Stimulated activated naive CD8-positive, alpha-beta T cell treated with anti-CD3 and anti-CD28 coated beads, Interleukin-15, Interleukin-2, amounts not matched to agents 100 ng/mL and 50 ng/mL, for 24 hours (primary cell): ENCODE measurements at regions not wholly inside any gene's neighbourhood (a gene's known extent, or its start where the extent isn't known, plus 50 kb on each side); places are given as distances from the start of the nearest gene placed in this dataset.
"Not testable (repeated sequence)": the region's sequence is repeated elsewhere in the genome, so short reads cannot be mapped to it uniquely, and the experiment has no call there.

Experiments
- H3K27ac Mint-ChIP-seq: one replicate; pipeline ENCODE4 v1.8.0; 2021; ENCODE audit warnings: mild to moderate bottlenecking, mixed read lengths
- H3K27me3 Mint-ChIP-seq: one replicate; pipeline ENCODE4 v1.8.0; 2021; ENCODE audit warnings: mixed read lengths
- H3K36me3 Mint-ChIP-seq: one replicate; pipeline ENCODE4 v1.8.0; 2021; ENCODE audit warnings: low read depth, mixed read lengths
- H3K4me1 Mint-ChIP-seq: one replicate; pipeline ENCODE4 v1.8.0; 2021; ENCODE audit warnings: low read depth, mixed read lengths
- H3K4me3 Mint-ChIP-seq: one replicate; pipeline ENCODE4 v1.8.0; 2021; ENCODE audit warnings: mild to moderate bottlenecking, mixed read lengths
- H3K9me3 Mint-ChIP-seq: one replicate; pipeline ENCODE4 v1.8.0; 2021; ENCODE audit warnings: mixed read lengths

DNA sequence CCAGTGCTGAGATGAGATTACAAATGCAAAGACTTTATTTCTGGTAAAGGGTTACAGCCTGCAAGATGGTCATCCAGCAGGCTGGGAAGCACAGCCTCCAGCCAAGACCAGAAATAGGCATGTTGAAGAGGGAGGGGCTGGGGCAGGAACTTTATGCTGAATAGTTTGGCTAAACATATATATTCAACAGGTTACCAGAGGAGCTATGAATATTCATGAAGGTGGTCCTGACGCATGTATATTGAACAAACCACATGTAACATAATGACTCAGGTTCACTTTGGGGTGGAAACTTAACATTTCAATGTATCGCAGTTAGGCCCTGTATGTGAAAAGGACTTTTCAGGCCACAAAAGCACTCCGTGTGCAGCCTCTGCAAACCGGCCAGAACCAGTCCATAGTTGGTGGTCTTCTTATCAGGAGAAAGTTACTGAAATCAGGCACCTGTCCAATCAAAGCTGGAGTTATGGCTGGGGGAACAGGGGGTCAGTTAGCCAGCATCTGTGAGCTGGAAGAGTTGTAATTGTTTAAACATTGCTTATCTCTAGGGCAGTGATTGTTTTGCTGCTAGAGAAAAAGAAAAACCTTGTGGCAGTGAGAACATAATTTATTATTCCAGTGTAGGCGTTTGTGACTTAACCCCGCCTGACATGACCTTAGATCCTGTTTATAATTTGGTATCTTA, 372.9 kb upstream of the AUTS2 start:
- Mint-ChIP-seq H3K36me3 (no peaks in the 10 kb centered on the region), H3K4me1 (no peaks in the 10 kb centered on the region)

GRCh38 chr7:69228212-69228811, 370.0 kb upstream of the AUTS2 start:
- peaks cover 9% of the 10 kb centered on the region for H3K9me3 Mint-ChIP-seq

More for the DNA sequence above, 372.9 kb upstream of the AUTS2 start:
- Mint-ChIP-seq H3K27me3 (no peaks in the 10 kb centered on the region), H3K27ac (no peak overlapping the region), H3K4me3 (no peak overlapping the region), H3K9me3 (peaks cover 13% of the 10 kb centered on the region)

GRCh38 chr7:69232445-69233376, 365.6 kb upstream of the AUTS2 start:
- Mint-ChIP-seq H3K36me3 (no peaks in the 10 kb centered on the region), H3K27ac (no peak overlapping the region), H3K4me3 (no peak overlapping the region), H3K4me1 (no peaks in the 10 kb centered on the region), H3K27me3 (peaks cover 3% of the 10 kb centered on the region), H3K9me3 (peaks cover 8% of the 10 kb centered on the region)

More at GRCh38 chr7:69228212-69228811, 370.0 kb upstream of the AUTS2 start:
- Mint-ChIP-seq H3K27ac (no peak overlapping the region), H3K36me3 (no peaks in the 10 kb centered on the region), H3K27me3 (peaks cover 3% of the 10 kb centered on the region), H3K4me1 (no peaks in the 10 kb centered on the region), H3K4me3 (no peak overlapping the region)

GRCh38 chr7:69237541-69237940, 360.7 kb upstream of the AUTS2 start:
- Mint-ChIP-seq H3K27ac (no peak overlapping the region), H3K27me3 (peaks cover 3% of the 10 kb centered on the region), H3K4me3 (no peak overlapping the region), H3K9me3 (peaks cover 3% of the 10 kb centered on the region), H3K36me3 (no peaks in the 10 kb centered on the region), H3K4me1 (no peaks in the 10 kb centered on the region)

DNA sequence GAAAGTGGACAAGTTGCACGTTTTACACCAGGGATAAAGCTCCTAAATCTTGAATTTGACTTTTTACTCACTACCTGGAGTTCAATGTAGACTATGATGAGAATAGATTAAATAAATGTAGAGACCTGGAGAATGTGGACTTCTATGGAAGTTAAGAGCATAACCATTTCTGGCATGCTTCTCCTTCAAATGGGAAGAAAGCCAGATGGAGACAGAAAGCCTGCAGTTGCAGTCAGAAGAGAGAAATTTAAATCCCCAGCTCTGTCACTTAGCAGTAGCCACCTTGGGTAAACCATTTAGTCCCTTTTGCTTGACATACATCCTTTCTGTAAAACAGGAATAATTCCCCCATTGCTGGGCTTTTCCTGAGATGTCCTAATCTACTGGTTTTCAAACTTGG, 355.3 kb upstream of the AUTS2 start:
- peaks cover 14% of the 10 kb centered on the region for H3K27me3 Mint-ChIP-seq
- H3K9me3 Mint-ChIP-seq = peaks cover 5% of the 10 kb centered on the region
- no peaks in the 10 kb centered on the region for H3K36me3 Mint-ChIP-seq
- H3K27ac Mint-ChIP-seq = no peak overlapping the region
- H3K4me3 Mint-ChIP-seq = no peak overlapping the region
- H3K4me1 Mint-ChIP-seq = no peaks in the 10 kb centered on the region

- H3K9me3 Mint-ChIP-seq = peaks cover 5% of the 10 kb centered on the region
- H3K36me3 Mint-ChIP-seq = no peaks in the 10 kb centered on the region
- H3K4me1 Mint-ChIP-seq = no peaks in the 10 kb centered on the region
- H3K27ac Mint-ChIP-seq = no peak overlapping the region
- H3K27me3 Mint-ChIP-seq = peaks cover 14% of the 10 kb centered on the region
- H3K4me3 Mint-ChIP-seq = no peak overlapping the region
Measured at GRCh38 chr7:69244701-69245100, 353.6 kb upstream of the AUTS2 start.

- no peak overlapping the region for H3K27ac Mint-ChIP-seq
Measured at GRCh38 chr7:69245646-69246045, 352.6 kb upstream of the AUTS2 start.

DNA sequence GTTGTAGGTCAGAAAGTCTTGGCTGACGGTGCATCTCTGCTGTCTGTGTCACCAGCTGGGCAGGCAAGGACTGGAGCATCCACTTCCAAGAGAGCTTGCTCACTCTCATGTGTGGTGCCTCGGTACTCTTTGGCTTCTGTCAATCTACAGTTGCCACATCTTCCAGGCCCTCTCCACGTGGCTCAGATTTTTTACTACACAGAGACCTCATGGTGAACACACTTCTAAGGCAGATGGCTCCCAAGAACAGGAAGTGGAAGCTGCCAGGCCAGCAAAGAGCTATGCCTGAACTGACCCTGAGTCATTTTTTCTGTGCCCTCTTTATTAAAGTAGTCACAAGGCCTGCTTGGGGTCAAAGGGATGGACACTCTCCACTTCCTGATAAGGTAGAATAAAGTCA, 351.5 kb upstream of the AUTS2 start:
- Mint-ChIP-seq H3K27me3 (peaks cover 14% of the 10 kb centered on the region), H3K36me3 (no peaks in the 10 kb centered on the region), H3K4me1 (no peaks in the 10 kb centered on the region)

More at GRCh38 chr7:69245646-69246045, 352.6 kb upstream of the AUTS2 start:
- Mint-ChIP-seq H3K4me3 (no peak overlapping the region), H3K9me3 (peaks cover 5% of the 10 kb centered on the region), H3K4me1 (no peaks in the 10 kb centered on the region), H3K36me3 (no peaks in the 10 kb centered on the region), H3K27me3 (peaks cover 14% of the 10 kb centered on the region)

GRCh38 chr7:69248382-69248828, 349.9 kb upstream of the AUTS2 start:
- H3K9me3 Mint-ChIP-seq, H3K4me1 Mint-ChIP-seq, H3K36me3 Mint-ChIP-seq, H3K27ac Mint-ChIP-seq, H3K4me3 Mint-ChIP-seq: not testable (repeated sequence)
- H3K27me3 Mint-ChIP-seq = peaks cover 14% of the 10 kb centered on the region

More for the DNA sequence above, 351.5 kb upstream of the AUTS2 start:
- no peak overlapping the region for H3K27ac Mint-ChIP-seq
- no peak overlapping the region for H3K4me3 Mint-ChIP-seq
- H3K9me3 Mint-ChIP-seq = peaks cover 11% of the 10 kb centered on the region

- no peaks in the 10 kb centered on the region for H3K36me3 Mint-ChIP-seq
- H3K4me3 Mint-ChIP-seq = no peak overlapping the region
- H3K4me1 Mint-ChIP-seq = no peaks in the 10 kb centered on the region
- no peak overlapping the region for H3K27ac Mint-ChIP-seq
- peaks cover 5% of the 10 kb centered on the region for H3K27me3 Mint-ChIP-seq
- peaks cover 6% of the 10 kb centered on the region for H3K9me3 Mint-ChIP-seq
Measured at GRCh38 chr7:69250958-69251357, 347.3 kb upstream of the AUTS2 start.

GRCh38 chr7:69254643-69255042, 343.6 kb upstream of the AUTS2 start:
- no peaks in the 10 kb centered on the region for H3K36me3 Mint-ChIP-seq
- H3K4me1 Mint-ChIP-seq = no peaks in the 10 kb centered on the region
- H3K27me3 Mint-ChIP-seq = no peaks in the 10 kb centered on the region
- no peak overlapping the region for H3K4me3 Mint-ChIP-seq
- H3K27ac Mint-ChIP-seq = no peak overlapping the region
- H3K9me3 Mint-ChIP-seq = peaks cover 6% of the 10 kb centered on the region

- H3K4me1 Mint-ChIP-seq = no peaks in the 10 kb centered on the region
- H3K36me3 Mint-ChIP-seq = no peaks in the 10 kb centered on the region
- H3K27me3 Mint-ChIP-seq = no peaks in the 10 kb centered on the region
- H3K4me3 Mint-ChIP-seq = no peak overlapping the region
- H3K27ac Mint-ChIP-seq = no peak overlapping the region
- peaks cover under 1% of the 10 kb centered on the region for H3K9me3 Mint-ChIP-seq
Measured at GRCh38 chr7:69256634-69257081, 341.6 kb upstream of the AUTS2 start.

DNA sequence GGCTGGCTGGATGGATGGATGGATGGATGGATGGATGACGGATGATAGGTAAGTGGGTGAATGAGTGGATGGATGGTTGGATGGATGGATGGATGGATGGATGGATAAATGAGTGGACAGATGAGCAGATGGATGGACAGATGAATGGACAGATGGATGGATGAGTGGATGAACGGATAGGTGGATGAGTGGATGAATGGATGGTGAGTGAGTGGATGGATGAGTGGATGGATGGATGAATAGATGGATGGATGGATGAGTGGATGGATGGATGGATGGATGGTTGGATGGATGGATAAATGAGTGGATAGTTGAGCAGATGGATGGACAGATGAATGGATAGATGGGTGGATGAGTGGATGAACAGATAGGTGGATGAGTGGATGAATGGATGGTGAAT, 340.7 kb upstream of the AUTS2 start:
- H3K4me1 Mint-ChIP-seq = no peaks in the 10 kb centered on the region
- no peak overlapping the region for H3K4me3 Mint-ChIP-seq
- no peak overlapping the region for H3K27ac Mint-ChIP-seq
- H3K36me3 Mint-ChIP-seq = no peaks in the 10 kb centered on the region
- H3K9me3 Mint-ChIP-seq = no peaks in the 10 kb centered on the region
- H3K27me3 Mint-ChIP-seq = no peaks in the 10 kb centered on the region

GRCh38 chr7:69259445-69259844, 338.8 kb upstream of the AUTS2 start:
- no peaks in the 10 kb centered on the region for H3K9me3 Mint-ChIP-seq
- H3K27me3 Mint-ChIP-seq = no peaks in the 10 kb centered on the region
- no peaks in the 10 kb centered on the region for H3K36me3 Mint-ChIP-seq
- H3K27ac Mint-ChIP-seq = no peak overlapping the region
- H3K4me1 Mint-ChIP-seq = no peaks in the 10 kb centered on the region
- H3K4me3 Mint-ChIP-seq = no peak overlapping the region

DNA sequence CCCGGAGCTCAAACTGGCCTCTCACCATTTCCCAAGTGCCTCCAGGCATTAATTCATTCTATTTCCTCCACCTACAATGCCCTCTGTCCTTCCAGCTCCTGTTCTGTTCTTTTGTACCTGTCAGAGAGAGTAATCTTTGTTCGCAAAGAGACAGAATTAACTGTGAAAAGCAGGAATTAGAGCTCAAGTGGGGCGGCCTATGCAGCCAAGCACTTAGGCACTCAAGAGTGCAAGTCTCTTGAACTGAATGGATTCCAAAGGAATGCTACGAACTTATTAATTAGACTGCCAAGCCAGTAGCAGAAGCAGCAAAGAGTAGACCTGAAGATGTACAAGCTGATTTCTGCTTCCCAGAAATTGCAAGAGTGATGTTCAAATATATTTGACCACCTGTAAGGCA, 338.3 kb upstream of the AUTS2 start:
- Mint-ChIP-seq H3K4me3 (no peak overlapping the region), H3K27ac (no peak overlapping the region), H3K4me1 (no peaks in the 10 kb centered on the region), H3K27me3 (no peaks in the 10 kb centered on the region), H3K9me3 (no peaks in the 10 kb centered on the region), H3K36me3 (no peaks in the 10 kb centered on the region)
